NCI-H1694 (cell line): ENCODE measurements at regions not wholly inside any gene's neighbourhood (a gene's known extent, or its start where the extent isn't known, plus 50 kb on each side); places are given as distances from the start of the nearest gene placed in this dataset.
"Not testable (repeated sequence)": the region's sequence is repeated elsewhere in the genome, so short reads cannot be mapped to it uniquely, and the experiment has no call there.

Experiments used
- DNase-seq: peaks from one replicate; lab custom pipeline; 2025; lab: John Stamatoyannopoulos, UW

GRCh38 chr4:129254126-129254525 is 158.2 kb downstream of the C4orf33 start:
- no peak for DNase-seq

GRCh38 chr4:129254526-129254925 is 158.6 kb downstream of the C4orf33 start:
- no peak for DNase-seq

GRCh38 chr4:129261584-129261983 is 165.6 kb downstream of the C4orf33 start:
- no peak for DNase-seq

- no peak for DNase-seq
Measured at GRCh38 chr4:129264008-129264657, 168.2 kb downstream of the C4orf33 start.

GRCh38 chr4:129278868-129279267 is 182.9 kb downstream of the C4orf33 start:
- DNase-seq, result no peak

GRCh38 chr4:129282293-129282692 is 186.3 kb downstream of the C4orf33 start:
- no peak for DNase-seq

GRCh38 chr4:129292194-129292593 is 196.2 kb downstream of the C4orf33 start:
- DNase-seq, result not testable (repeated sequence)

- DNase-seq, result no peak
Measured at GRCh38 chr4:129314781-129315180, 218.8 kb downstream of the C4orf33 start.

GRCh38 chr4:129322920-129323319 is 227.0 kb downstream of the C4orf33 start:
- no peak for DNase-seq

GRCh38 chr4:129323658-129324057 is 227.7 kb downstream of the C4orf33 start:
- DNase-seq, result peak; percentile 39

GRCh38 chr4:129326571-129327460 is 230.9 kb downstream of the C4orf33 start:
- DNase-seq, result peak; percentile 62

GRCh38 chr4:129327637-129328036 is 231.7 kb downstream of the C4orf33 start:
- DNase-seq, result no peak

GRCh38 chr4:129328162-129328561 is 232.2 kb downstream of the C4orf33 start:
- no peak for DNase-seq

GRCh38 chr4:129334136-129334535 is 238.2 kb downstream of the C4orf33 start:
- no peak for DNase-seq

GRCh38 chr4:129335276-129335675 is 239.3 kb downstream of the C4orf33 start:
- DNase-seq, result peak; percentile 12

GRCh38 chr4:129335818-129336217 is 239.9 kb downstream of the C4orf33 start:
- no peak for DNase-seq

- no peak for DNase-seq
Measured at GRCh38 chr4:129336457-129337227, 240.7 kb downstream of the C4orf33 start.

GRCh38 chr4:129337228-129337620 is 241.3 kb downstream of the C4orf33 start:
- no peak for DNase-seq

GRCh38 chr4:129342819-129343408 is 247.0 kb downstream of the C4orf33 start:
- DNase-seq, result no peak

- DNase-seq, result peak; percentile 35
Measured at GRCh38 chr4:129344058-129344457, 248.1 kb downstream of the C4orf33 start.

- DNase-seq, result no peak
Measured at GRCh38 chr4:129345609-129346008, 249.7 kb downstream of the C4orf33 start.

- DNase-seq, result no peak
Measured at GRCh38 chr4:129346036-129346435, 250.1 kb downstream of the C4orf33 start.
